Activated CD8-positive, alpha-beta memory T cell treated with anti-CD3 and anti-CD28 coated beads for 1 hour (primary cell): ENCODE measurements at regions not wholly inside any gene's neighbourhood (a gene's known extent, or its start where the extent isn't known, plus 50 kb on each side); places are given as distances from the start of the nearest gene placed in this dataset.
"Not testable (repeated sequence)": the region's sequence is repeated elsewhere in the genome, so short reads cannot be mapped to it uniquely, and the experiment has no call there.

Experiments used
- DNase-seq, 2 donors: peaks; one replicate each; pipeline ENCODE4 v3.0.0-alpha.2; 2020; ENCODE audit warnings: low read depth in 1 of 2; ENCODE audit errors: extremely low read depth in 1 of 2

DNA sequence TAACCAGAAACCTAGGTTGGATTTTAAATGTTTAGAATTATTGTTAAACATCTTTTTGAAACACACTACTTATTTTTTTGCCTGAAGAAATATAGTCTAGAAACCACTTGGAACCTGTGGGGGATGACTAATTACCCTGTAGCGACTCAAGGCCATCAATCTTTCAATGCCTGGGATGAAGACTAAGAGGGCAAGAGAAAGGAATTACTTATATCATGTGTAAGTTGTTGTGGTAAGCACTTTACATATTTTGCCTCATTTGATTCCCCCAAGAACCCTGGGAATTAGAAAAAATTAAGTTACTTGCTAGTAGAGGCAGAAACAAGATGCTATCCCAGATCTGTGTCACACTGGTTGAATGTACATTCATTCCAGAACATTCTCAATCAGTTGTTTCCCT lies 170.9 kb upstream of the GRIA3 start:
- DNase-seq, result no peak

DNA sequence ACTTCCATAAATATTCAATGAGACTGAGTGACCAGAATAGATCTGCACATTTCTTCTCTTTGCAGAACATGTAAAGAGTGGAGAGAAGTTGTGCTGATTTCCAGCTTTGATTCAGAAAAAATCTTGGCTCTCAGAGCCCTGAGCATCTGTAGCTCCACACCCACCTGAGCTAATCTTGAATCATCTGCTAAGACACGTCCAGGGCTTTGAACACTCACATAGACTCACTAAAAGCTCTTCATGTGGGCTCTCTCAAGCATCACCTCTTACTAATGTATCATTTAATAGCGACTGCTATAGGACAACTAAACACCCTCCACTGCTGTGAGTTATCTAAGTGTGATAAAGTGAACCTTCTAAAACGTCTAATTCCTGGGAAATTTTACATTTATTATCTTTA lies 147.7 kb upstream of the GRIA3 start:
- DNase-seq, result no peak

DNA sequence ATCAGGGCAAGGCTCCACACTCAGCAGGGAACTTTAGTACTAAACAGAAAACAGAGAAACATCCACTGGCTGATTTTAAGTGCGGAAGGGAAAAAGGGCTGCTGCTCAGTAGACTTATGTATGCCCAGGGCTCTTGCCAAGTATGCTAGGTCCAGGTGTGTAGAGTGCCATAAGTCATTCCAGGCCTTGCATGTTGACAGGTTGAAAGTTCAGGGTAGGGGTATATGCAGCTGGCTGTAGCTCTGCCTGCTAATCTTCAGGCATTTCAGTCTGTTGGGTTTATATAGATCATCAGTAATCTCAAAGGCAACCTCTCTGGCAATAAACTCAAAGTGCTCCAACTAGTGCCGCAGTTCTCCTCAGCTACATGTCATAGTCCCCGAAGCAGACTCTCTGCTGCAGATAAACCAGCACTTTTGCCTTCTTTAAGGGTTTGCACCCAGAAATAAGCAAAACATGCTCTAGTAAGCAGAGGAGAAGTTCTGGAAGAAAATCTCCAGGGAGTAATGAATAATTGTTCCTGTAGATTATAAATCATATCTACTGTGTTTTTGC lies 134.9 kb upstream of the GRIA3 start:
- DNase-seq, result no peak

DNA sequence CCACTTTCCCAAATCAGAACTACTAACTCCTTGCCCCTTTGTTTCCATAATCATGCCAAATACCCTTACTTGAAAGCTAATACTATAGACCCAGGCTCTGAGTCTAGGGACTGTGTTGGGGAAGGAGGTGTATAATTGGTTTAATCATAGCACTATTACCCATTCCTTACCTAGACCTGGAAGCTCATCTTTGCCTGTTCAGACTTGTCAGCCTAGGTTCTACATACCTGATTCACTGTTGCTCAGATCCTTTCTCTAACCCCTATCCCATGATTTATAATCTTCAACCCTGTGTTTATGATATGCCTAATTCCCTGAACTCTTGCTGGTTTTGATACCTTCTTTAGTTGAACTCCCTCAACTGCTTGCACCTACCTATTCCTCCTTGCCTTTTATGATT lies 123.1 kb upstream of the GRIA3 start:
- no peak for DNase-seq

DNA sequence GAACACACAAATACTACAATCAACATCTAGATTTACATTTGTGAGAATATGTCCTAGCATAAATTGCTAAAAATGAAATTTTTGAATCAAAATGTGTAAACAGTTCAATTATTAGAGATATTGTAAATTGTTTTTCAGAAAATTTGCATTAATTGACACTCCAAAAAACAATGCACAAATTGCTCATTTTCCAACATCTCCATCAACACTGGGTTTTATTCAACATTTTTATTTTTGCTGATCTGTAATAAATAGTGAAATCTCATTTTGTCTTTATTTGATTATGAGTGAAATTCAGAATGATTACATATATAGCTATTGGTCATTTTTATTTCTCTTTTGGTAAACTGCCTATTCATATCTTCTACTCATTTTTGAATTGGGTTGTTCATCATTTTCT lies 120.0 kb upstream of the GRIA3 start:
- no peak for DNase-seq

DNA sequence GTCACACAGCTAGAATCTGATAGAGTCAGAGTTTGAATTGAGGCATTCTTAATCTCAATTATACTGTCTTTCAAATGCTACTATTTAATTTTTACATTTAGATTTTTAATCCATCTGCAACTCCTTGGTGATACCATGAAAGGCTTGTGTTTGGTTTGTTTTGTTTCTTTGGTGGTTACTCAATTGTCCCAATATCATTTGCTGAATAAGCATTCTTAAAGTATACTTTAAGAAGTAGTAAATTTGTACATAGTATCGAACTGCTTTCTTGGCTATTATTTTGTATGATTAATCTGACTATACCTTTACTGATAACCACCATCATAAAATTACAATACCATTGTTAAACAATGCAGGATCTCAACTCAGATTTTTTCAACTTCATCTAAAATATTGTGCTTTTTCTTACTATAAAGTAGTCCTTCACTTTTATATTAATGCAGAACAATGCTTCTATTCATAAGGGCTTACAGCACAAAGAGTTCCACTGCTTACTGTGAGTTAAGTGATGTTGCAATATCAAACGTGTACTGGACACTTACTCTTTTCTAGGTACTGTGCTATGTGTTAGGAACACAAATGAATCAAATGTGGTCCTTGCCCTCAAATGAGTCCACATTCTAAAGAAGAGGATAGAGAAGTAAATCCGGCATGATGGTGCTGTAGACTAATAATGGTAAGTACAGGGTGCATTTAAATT lies 111.2 kb upstream of the GRIA3 start:
- DNase-seq, result no peak

DNA sequence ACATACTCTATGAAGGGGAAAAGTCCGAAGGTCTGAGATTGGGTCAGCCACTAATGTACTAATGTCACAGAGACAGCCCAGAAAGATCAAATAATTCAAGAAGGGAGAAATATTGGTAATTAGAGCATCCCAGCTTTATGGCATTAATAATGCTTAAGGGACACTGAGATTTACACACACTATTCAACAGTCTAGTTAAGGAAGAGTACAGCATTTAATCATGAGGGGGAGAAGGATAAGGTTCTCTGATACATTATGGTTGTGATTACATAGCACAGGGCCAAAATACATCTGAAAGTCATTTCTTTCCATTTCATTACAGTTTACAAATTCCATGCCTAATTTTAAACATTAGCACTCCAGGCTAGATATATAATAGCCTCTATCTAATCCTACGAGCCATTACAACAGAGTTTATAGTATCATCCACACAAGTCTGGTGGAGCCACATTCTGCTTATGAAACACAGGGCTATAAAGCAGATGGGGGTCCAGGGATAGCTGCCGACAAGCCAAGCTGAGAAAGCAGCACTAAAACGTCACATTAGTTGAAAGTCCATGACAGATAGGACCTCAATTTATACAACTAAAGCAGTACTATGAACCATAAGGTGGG lies 108.0 kb upstream of the GRIA3 start:
- DNase-seq, result no peak

DNA sequence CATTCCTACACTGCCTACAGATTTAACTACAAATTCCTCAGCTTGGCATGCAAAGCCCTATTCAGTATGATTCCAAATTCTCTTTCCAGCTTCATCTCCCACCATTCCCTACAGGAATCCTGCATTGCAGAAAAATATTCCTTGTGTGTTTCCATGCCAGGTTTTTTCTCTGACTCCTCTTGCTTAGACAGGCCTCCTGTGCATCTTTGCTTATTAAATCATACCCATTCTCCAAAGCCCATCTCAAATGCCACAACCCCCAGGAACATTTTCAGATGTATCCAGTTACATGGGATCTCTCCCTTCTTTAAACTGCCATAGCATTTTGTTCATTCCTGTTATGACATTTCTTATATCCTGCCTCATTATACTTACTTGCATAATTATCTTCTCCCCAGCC lies 106.4 kb upstream of the GRIA3 start:
- DNase-seq, result no peak

DNA sequence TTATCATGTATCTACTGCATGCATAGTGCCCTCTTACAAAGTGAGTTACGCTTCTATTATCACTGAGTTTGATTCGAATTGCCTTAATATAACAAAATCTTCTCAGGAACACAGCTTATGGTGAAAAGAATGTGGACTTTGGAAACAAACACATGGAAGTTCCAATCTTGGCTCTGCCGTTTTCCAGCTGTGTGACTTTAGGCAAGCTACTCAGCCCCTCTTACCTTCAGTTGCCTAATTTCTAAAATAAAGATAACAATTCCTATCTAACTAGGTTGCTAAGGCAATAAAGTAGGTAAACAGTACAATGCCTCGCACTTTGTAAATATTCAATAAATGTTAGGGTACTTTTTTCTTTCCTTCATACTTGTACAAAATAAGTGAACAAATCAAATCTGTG lies 104.0 kb upstream of the GRIA3 start:
- DNase-seq, result no peak

DNA sequence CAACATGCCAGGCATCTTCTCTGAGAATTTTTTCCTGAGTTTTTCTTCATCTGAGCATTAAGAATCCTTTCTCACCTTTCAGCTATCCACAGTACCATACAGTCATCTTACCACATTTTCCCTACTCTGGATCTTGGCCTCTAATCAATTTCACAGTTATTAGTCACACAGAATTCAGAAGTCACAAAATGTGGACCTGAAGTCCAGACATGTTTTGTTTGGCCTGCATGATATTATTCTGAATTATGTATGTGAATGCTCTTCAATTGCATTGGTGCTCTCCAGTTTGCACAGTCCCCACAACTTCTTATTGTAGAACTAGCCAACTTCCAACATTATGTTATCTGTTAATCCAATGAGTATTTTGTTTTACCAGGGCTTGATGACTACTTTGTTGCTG lies 102.3 kb upstream of the GRIA3 start:
- DNase-seq, result no peak

DNA sequence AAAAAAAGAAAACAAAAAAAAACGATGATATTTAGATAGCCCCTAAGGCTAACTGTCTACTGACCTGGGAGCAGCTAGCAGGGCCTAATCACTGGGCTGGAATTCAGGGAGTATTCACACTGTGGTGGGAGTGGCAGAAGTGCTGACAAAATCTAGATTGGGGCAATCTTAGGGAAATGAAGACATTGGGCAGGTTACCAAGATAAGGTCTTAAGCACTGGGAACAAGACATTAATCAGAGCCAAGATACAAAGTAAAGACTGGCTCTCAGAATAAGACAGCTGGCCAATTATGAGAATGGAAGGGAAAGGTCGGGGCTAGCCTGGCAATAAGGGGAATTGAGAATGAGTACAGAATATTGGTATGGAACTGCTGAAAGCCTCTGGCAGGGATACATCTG lies 100.2 kb upstream of the GRIA3 start:
- DNase-seq, result no peak

DNA sequence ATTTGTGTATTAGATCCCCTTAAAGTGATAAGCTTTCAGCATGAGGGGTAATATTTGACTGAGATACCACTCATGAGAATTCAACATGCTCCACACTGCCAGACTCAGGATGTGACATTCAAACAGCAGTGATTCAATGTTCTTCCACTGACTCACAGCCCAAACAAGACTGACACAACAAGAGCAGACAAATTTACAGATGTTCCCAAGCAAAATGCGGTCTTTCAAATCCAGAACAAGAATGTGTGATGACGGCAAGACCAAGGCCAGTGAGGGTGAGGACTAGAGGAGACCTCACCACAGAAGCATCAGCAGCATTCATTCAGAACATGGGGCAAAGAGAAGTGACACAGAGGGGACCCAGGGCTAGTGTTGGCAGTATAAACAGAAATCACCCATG lies 99.3 kb upstream of the GRIA3 start:
- no peak for DNase-seq

DNA sequence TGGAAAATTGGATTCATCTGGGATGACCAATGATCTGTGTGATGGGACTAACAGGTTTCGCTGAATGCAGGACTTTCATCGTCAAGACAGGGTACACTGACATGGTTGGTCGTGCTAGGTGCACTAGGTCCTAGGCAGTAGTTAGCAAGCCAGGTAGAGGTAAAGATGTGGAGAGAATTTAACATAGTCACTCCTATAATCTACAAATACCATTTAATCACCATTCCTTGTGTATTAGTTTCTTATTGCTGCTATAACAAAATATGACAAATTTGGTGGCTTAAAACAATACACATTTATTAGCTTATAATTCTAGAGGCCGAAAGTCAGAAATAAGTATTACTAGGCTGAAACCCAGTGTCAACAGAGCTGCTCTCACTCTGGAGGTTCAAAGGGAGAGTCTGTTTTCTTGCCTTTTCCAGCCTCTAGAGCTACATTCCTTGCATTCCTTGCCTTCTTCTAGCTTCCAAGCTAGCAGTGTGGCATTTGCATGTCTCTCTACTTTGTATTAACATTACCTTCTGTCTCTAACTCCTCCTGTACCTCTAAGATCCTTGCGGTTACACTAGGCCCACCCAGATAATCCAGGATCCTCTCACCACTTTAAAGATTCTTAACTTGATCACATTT lies 98.7 kb upstream of the GRIA3 start:
- DNase-seq, result no peak

DNA sequence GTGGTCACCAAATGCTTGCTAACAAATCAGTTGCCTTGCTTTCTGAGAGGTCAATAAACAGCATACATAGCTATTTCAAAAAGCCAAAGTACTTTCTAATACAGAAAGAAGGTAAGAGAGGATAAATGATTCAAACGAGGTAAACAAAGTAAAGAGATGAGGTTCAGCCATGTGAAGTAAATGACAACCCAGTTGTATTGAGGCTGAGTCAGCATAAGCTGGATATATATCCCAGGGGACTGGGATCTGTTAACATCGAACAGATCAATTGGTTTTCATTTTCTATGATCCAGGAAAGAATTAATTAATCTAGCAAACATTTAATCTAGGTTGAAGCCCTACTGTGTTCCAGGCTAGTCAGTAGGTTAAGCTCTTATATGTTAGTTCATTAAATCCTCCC lies 97.3 kb upstream of the GRIA3 start:
- DNase-seq, result no peak

DNA sequence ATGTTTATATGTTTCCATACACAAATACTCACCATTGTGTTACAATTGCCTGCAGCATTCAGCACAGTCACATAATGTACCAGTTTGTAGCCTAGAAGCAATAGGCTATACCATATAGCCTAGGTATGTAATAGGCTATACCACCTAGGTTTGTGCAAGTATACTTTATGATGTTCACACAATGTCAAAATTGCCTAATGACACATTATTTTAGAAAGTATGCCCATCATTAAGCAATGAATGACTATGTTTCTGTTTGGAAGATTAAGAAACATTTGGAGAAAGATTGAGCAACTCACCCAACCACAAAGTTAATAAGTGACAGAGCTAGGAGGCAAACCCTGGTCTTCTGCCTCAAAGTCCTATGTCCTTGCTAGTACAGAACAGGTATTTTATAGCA lies 96.8 kb upstream of the GRIA3 start:
- no peak for DNase-seq

DNA sequence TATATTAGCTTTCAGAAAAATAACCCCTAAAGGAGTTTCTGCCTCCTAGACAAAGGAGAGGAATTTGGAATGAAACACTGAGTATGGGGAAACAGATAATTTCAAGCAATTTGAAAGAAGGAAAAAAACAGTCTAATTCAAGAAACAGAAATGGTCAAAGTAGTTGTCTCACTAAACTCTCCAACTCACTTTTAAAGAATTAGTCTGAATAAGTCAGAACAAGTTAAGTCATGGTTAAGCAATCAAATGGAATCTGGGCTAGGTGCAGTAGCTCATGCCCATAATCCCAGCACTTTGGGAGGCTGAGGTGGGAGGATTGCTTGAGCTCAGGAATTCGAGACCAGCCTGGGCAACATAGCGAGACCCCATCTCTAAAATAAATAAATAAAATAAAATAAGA lies 95.7 kb upstream of the GRIA3 start:
- DNase-seq, result no peak

DNA sequence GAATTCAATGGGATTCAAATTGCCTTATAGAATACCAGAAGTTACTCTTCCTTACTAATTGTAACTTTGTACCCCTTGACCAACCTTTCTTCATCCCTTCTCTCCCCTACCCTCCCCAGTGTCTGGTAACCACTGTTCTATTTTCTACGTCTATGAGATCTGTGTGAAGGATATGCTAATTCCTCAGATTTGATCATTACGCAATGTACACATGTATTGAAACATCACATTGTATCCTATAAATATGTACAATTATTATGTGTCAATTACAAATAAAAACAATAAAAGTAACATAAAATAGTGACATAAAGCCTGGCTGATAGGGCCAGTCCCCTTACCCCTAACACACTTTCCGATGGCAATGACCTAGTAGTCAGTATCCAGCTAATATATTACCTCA lies 95.1 kb upstream of the GRIA3 start:
- DNase-seq, result no peak

DNA sequence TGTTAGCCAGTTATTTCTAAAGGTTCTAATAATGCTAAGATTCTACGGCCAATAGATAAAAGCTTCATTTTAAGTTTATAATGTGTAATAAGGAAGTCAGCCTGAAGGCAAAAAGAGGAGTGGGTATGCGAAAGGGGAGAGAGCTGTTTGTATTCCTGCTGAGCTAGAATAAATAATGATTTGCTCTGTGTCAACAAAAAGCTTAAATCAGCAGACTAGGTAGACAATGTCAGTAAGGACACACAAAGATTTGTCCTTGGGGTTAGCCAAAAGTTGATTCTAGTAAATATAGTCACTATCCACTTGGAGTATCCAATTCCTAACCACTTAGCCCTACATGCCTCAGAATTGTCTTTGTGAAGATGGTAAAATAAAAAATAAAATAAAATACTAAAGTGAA lies 90.3 kb upstream of the GRIA3 start:
- DNase-seq, result no peak

DNA sequence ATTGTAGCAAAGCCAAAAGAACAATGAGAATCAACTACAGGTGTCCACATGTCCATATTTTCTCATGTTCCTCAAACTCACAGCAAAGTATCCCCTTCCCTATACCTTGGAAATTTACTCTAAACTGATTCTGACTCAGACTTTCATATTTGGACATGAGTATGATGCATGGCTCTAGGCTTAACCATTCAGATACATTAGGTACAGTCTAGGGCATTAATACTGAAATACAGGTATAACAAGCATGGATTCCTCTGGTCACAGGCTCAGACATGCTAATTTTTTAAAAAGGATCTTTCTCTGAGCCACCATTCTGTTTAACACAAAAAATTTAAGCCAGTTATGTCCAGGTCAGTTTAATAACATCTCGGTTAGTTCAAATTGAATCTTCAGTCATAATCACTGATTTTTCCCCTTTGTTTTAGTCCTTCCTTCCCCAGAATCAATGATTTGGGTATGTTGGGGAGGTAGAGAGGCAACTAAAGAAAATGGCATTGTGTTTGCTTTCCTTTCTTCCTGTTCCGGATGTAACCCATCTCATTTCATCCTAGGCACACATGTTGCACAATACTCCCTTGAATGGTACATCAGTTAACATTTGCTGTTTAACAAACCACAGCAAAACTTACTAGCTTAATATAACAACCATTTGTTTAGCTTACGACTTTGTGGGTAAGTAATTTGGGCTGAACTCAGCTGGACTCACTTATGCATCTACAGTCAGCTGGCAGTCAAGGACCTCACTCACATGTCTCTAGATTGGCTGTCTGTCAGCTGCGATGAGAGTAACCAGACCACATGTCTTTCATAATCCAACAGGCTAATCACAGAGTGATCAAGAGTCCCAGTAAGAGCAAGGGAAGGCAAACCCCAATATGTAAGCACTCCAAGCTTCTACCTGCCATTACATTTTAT lies 75.3 kb upstream of the GRIA3 start:
- no peak for DNase-seq

DNA sequence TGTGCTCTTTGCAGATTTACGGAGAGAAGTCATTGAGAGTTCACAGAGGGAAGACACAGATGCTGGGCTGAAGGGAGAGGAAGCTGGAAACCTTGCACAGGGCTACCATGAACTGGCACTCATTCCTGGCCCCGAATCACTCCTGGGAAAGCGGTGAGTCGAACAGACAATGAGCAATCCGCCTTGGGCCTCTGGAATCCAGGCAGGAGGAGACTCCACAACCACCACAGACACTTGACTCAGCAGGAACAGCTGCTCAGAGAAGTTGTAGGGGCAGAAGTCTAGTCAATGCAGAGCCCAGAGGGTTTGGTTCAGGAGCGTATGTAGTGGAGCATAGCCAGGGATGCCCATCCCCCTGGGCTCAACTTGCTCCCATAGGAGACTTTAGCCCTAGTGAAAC lies 62.8 kb upstream of the GRIA3 start:
- no peak for DNase-seq

DNA sequence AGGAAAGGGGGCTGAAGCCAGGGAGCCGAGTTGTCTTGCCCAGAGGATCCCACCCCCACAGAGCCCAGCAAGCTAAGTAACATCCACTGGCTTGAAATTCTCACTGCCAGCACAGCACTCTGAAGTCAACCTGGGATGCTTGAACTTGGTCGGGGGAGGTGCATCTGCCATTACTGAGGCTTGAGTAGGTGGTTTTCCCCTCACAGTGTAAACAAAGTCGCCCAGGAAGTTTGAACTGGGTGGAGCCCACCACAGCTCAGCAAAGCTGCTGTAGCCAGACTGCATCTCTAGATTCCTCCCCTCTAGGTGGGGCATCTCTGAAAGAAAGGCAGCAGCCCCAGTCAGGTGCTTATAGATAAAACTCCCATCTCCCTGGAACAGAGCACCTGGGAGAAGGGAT lies 54.3 kb upstream of the GRIA3 start:
- DNase-seq, result not testable (repeated sequence)
